Natural killer cell (primary cell): ENCODE measurements at regions not wholly inside any gene's neighbourhood (a gene's known extent, or its start where the extent isn't known, plus 50 kb on each side); places are given as distances from the start of the nearest gene placed in this dataset.

Experiments
- ATAC-seq, 3 donors: fragments of 150-1000 bp in 2 of 3; fragments of 200-7000 bp in 1 of 3; cut with Tn5 transposase; 1 replicate in 1 of 3; 2 replicates in 2 of 3; pipeline ENCODE4 v1.10.0; 2021; ENCODE audit warnings: mild to moderate bottlenecking in 2 of 3, moderate library complexity in 2 of 3
- DNase-seq, 2 donors: peaks; one replicate each; pipeline versions ENCODE4 v3.0.0 to v3.0.0-alpha.2; 2013 to 2021; ENCODE audit warnings: mixed read lengths in 1 of 2
- H3K27ac ChIP-seq: one replicate; pipeline ENCODE4 v1.5.1; 2013; ENCODE audit warnings: mild to moderate bottlenecking, low read length
- H3K27me3 ChIP-seq: one replicate; pipeline ENCODE4 v1.6.1; 2013; ENCODE audit warnings: low read length; ENCODE audit not compliant: control insufficient read depth, insufficient read depth
- H3K36me3 ChIP-seq: one replicate; pipeline ENCODE4 v1.6.1; 2013; ENCODE audit warnings: low read length; ENCODE audit not compliant: control insufficient read depth, insufficient read depth
- H3K4me1 ChIP-seq: one replicate; pipeline ENCODE4 v1.6.1; 2013; ENCODE audit warnings: low read length; ENCODE audit not compliant: control insufficient read depth, insufficient read depth
- H3K4me3 ChIP-seq: one replicate; pipeline ENCODE4 v1.5.1; 2013; ENCODE audit warnings: low read length
- H3K9me3 ChIP-seq: one replicate; pipeline ENCODE4 v1.6.1; 2013; ENCODE audit warnings: low read length; ENCODE audit not compliant: control insufficient read depth, insufficient read depth
- H3K27ac Mint-ChIP-seq, 2 donors: one replicate each; pipeline ENCODE4 v1.8.0; 2022; ENCODE audit warnings: mild to moderate bottlenecking in 2 of 2, mixed read lengths in 2 of 2, moderate library complexity in 1 of 2
- H3K27me3 Mint-ChIP-seq, 2 donors: one replicate each; pipeline ENCODE4 v1.8.0; 2022; ENCODE audit warnings: low read depth in 2 of 2, mixed read lengths in 2 of 2
- H3K36me3 Mint-ChIP-seq: one replicate; pipeline ENCODE4 v1.8.0; 2022; ENCODE audit warnings: mixed read lengths
- H3K4me1 Mint-ChIP-seq, 2 donors: one replicate each; pipeline ENCODE4 v1.8.0; 2022; ENCODE audit warnings: mixed read lengths in 2 of 2
- H3K4me3 Mint-ChIP-seq: one replicate; pipeline ENCODE4 v1.8.0; 2022; ENCODE audit warnings: mild to moderate bottlenecking, moderate library complexity, mixed read lengths
- H3K9me3 Mint-ChIP-seq, 2 donors: one replicate each; pipeline ENCODE4 v1.8.0; 2022; ENCODE audit warnings: mixed read lengths in 2 of 2
- WGBS: methylation state at CpG from one replicate; pipeline ENCODE4 v1.1.7; 2013; ENCODE audit warnings: missing lambda C conversion rate; ENCODE audit not compliant: insufficient coverage; 5-methylcytosine and 5-hydroxymethylcytosine counted together
- intact Hi-C: fragments of 100-400 bp; cut with micrococcal nuclease; formaldehyde crosslinking; loops from one replicate; pipeline ENCODE4 v1.14.2; 2022
- TF ChIP-seq, protein P1 (sequence below): fragments of 200-600 bp; IDR thresholded peaks from one replicate; pipeline ENCODE4 v1.8.0; 2022; ENCODE audit warnings: antibody characterized with exemption

DNA sequence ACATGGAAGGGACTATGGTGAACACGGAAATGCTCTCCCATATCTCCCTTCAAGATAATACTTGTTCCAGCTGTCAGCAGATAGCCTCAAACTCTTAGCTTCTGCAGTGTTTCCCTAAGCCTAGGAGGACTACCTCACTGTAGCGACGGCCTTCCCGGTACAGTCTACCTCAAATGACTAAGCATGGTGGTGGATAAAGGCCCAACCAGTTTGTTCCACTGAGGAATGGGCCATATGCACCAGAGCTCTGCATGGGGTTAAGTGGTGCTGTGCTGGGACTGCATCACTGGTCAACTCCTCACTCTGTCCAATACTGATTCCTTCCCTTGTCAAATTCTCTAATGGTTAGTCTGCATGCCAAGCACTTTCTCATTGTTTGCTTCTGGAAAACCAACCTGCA is 119.6 kb upstream of the GNPDA2 start:
- TF ChIP-seq, protein P1, sequence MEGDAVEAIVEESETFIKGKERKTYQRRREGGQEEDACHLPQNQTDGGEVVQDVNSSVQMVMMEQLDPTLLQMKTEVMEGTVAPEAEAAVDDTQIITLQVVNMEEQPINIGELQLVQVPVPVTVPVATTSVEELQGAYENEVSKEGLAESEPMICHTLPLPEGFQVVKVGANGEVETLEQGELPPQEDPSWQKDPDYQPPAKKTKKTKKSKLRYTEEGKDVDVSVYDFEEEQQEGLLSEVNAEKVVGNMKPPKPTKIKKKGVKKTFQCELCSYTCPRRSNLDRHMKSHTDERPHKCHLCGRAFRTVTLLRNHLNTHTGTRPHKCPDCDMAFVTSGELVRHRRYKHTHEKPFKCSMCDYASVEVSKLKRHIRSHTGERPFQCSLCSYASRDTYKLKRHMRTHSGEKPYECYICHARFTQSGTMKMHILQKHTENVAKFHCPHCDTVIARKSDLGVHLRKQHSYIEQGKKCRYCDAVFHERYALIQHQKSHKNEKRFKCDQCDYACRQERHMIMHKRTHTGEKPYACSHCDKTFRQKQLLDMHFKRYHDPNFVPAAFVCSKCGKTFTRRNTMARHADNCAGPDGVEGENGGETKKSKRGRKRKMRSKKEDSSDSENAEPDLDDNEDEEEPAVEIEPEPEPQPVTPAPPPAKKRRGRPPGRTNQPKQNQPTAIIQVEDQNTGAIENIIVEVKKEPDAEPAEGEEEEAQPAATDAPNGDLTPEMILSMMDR = no peak
- Histone ChIP-seq H3K36me3 (no peaks in the 10 kb centered on the region), H3K4me1 (no peaks in the 10 kb centered on the region), H3K27me3 (no peaks in the 10 kb centered on the region), H3K4me3 (no peak overlapping the region), H3K27ac (no peak overlapping the region), H3K9me3 (no peaks in the 10 kb centered on the region)
- intact Hi-C loops = no loop called here
- no peaks in the 10 kb centered on the region for H3K27me3 Mint-ChIP-seq
- WGBS = 93% methylated on average over 4 of the region's 4 CpGs
- no peak for ATAC-seq
- peaks cover 10 to 19% of the 10 kb centered on the region in 2 donors for H3K9me3 Mint-ChIP-seq
- H3K4me3 Mint-ChIP-seq = no peak overlapping the region
- H3K27ac Mint-ChIP-seq = no peak overlapping the region
- no peaks in the 10 kb centered on the region for H3K4me1 Mint-ChIP-seq
- H3K36me3 Mint-ChIP-seq = no peaks in the 10 kb centered on the region
- no peak for DNase-seq

- Mint-ChIP-seq H3K27me3 (no peaks in the 10 kb centered on the region), H3K4me3 (no peak overlapping the region), H3K4me1 (no peaks in the 10 kb centered on the region), H3K27ac (no peak overlapping the region), H3K9me3 (peaks cover 8 to 16% of the 10 kb centered on the region in 2 donors), H3K36me3 (no peaks in the 10 kb centered on the region)
- no peaks in the 10 kb centered on the region for H3K4me1 ChIP-seq
- H3K27ac ChIP-seq = no peak overlapping the region
- DNase-seq (no peak), ATAC-seq (no peak)
- no peak overlapping the region for H3K4me3 ChIP-seq
- no peaks in the 10 kb centered on the region for H3K9me3 ChIP-seq
- intact Hi-C loops = no loop called here
- no peaks in the 10 kb centered on the region for H3K36me3 ChIP-seq
- 100% methylated on average over 1 of the region's 1 CpG for WGBS
- no peaks in the 10 kb centered on the region for H3K27me3 ChIP-seq
- TF ChIP-seq, protein P1 = no peak
Observed at GRCh38 chr4:44845309-44845708, 119.0 kb upstream of the GNPDA2 start.

GRCh38 chr4:44842531-44842930 is 116.2 kb upstream of the GNPDA2 start:
- H3K27ac Mint-ChIP-seq = no peak overlapping the region
- no peak overlapping the region for H3K27ac ChIP-seq
- H3K36me3 Mint-ChIP-seq = no peaks in the 10 kb centered on the region
- no peaks in the 10 kb centered on the region for H3K9me3 ChIP-seq
- TF ChIP-seq, protein P1 = no peak
- 52% methylated on average over 4 of the region's 4 CpGs for WGBS
- no peaks in the 10 kb centered on the region for H3K27me3 ChIP-seq
- no peaks in the 10 kb centered on the region for H3K36me3 ChIP-seq
- DNase-seq (no peak), ATAC-seq (no peak)
- no peak overlapping the region for H3K4me3 Mint-ChIP-seq
- no peaks in the 10 kb centered on the region for H3K4me1 Mint-ChIP-seq
- H3K4me3 ChIP-seq = no peak overlapping the region
- no peaks in the 10 kb centered on the region for H3K27me3 Mint-ChIP-seq
- H3K4me1 ChIP-seq = no peaks in the 10 kb centered on the region
- peaks cover 6 to 10% of the 10 kb centered on the region in 2 donors for H3K9me3 Mint-ChIP-seq
- intact Hi-C loops = no loop called here

GRCh38 chr4:44817930-44818329 is 91.6 kb upstream of the GNPDA2 start:
- WGBS = 80% methylated on average over 1 of the region's 2 CpGs

More at GRCh38 chr4:44817930-44818329, 91.6 kb upstream of the GNPDA2 start:
- Histone ChIP-seq H3K4me3 (no peak overlapping the region), H3K9me3 (peaks cover 16% of the 10 kb centered on the region), H3K27ac (no peak overlapping the region), H3K36me3 (no peaks in the 10 kb centered on the region), H3K4me1 (no peaks in the 10 kb centered on the region), H3K27me3 (no peaks in the 10 kb centered on the region)
- H3K9me3 Mint-ChIP-seq = peaks cover 3 to 11% of the 10 kb centered on the region in 2 donors
- ATAC-seq = no peak
- no peak overlapping the region for H3K4me3 Mint-ChIP-seq
- intact Hi-C loops = no loop called here
- no peak overlapping the region for H3K27ac Mint-ChIP-seq
- no peaks in the 10 kb centered on the region for H3K27me3 Mint-ChIP-seq
- H3K36me3 Mint-ChIP-seq = no peaks in the 10 kb centered on the region
- no peaks in the 10 kb centered on the region for H3K4me1 Mint-ChIP-seq
- DNase-seq = no peak
- TF ChIP-seq, protein P1 = no peak
